ENCODE measurements at regions not wholly inside any gene's neighbourhood (a gene's known extent, or its start where the extent isn't known, plus 50 kb on each side); places are given as distances from the start of the nearest gene placed in this dataset.

DNA sequence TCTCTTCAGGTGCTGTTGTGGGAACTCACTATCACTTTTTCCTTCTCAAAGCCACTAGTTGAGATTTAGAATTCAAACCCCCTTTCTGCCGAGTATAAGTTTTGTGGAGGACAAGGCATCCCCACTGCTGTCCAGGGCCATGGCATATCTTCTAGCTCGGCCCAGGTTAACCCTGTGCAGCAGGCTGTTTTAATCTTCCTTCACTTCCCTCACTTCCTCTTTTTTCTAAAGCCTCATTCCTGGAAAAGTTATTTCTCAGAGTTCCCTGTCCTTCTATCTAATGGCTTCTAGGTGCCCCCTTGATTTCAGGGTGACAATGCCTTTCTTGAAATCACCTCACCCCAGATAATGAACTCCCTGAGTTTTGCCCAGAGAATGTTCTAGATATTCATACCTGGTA lies 222.3 kb downstream of the SNX10 start:
- no peaks in the 10 kb centered on the region for H3K36me3 ChIP-seq
- no peaks in the 10 kb centered on the region for H3K9me3 ChIP-seq
- no peak for DNase-seq
- H3K27me3 ChIP-seq: no peaks in the 10 kb centered on the region
- TF ChIP-seq POLR2A (IDR thresholded peaks at IDR 0.05) (no peak), EP300 (IDR thresholded peaks at IDR 0.05) (no peak)
- TF ChIP-seq, protein P1, sequence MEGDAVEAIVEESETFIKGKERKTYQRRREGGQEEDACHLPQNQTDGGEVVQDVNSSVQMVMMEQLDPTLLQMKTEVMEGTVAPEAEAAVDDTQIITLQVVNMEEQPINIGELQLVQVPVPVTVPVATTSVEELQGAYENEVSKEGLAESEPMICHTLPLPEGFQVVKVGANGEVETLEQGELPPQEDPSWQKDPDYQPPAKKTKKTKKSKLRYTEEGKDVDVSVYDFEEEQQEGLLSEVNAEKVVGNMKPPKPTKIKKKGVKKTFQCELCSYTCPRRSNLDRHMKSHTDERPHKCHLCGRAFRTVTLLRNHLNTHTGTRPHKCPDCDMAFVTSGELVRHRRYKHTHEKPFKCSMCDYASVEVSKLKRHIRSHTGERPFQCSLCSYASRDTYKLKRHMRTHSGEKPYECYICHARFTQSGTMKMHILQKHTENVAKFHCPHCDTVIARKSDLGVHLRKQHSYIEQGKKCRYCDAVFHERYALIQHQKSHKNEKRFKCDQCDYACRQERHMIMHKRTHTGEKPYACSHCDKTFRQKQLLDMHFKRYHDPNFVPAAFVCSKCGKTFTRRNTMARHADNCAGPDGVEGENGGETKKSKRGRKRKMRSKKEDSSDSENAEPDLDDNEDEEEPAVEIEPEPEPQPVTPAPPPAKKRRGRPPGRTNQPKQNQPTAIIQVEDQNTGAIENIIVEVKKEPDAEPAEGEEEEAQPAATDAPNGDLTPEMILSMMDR (IDR thresholded peaks at IDR 0.05): no peak
- H3K27ac ChIP-seq: no peak overlapping the region
- 48 to 62% (median 51%) methylated on average over 2 of the region's 2 CpGs for WGBS, 3 donors
- no peak overlapping the region for H3K4me3 ChIP-seq
- H3K4me1 ChIP-seq (ENCODE audit: insufficient read depth): no peaks in the 10 kb centered on the region
- intact Hi-C loops (cut with DNase I): no loop called here

DNA sequence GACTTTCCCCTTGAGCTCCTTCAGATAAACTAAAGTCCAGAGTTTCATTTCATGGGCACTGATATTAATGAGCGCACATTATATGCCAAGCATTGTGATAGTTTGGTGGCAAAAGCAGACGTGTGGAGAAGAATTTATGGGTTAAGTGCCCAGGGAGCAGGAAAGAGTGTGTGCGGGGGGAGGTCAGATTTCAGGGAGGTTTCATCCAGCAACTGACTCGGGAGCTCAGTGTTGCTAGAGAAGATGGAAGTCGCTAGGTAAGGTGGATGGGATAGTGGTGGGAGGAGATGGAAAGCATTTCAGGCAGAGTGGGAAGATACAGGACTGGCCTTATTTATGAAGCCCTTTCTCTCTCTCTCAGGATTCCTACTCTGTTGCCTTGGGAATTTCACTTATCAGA lies 223.0 kb downstream of the SNX10 start:
- Histone ChIP-seq H3K27ac (no peak overlapping the region), H3K27me3 (no peaks in the 10 kb centered on the region), H3K4me3 (no peak overlapping the region), H3K36me3 (no peaks in the 10 kb centered on the region), H3K4me1 (ENCODE audit: insufficient read depth) (no peaks in the 10 kb centered on the region), H3K9me3 (no peaks in the 10 kb centered on the region)
- DNase-seq: no peak
- TF ChIP-seq, protein P1 (IDR thresholded peaks at IDR 0.05): no peak
- TF ChIP-seq EP300 (IDR thresholded peaks at IDR 0.05) (no peak), POLR2A (IDR thresholded peaks at IDR 0.05) (no peak)
- intact Hi-C loops (cut with DNase I): no loop called here
- WGBS, 3 donors: 46 to 60% (median 56%) methylated on average over 5 of the region's 5 CpGs

GRCh38 chr7:26515314-26515842 lies 223.7 kb downstream of the SNX10 start:
- H3K4me3 ChIP-seq: no peak overlapping the region
- no peaks in the 10 kb centered on the region for H3K9me3 ChIP-seq
- no peaks in the 10 kb centered on the region for H3K4me1 ChIP-seq (ENCODE audit: insufficient read depth)
- WGBS, 3 donors: 9 to 16% (median 10%) methylated on average over 8 of the region's 8 CpGs
- intact Hi-C loops (cut with DNase I): no loop called here
- H3K36me3 ChIP-seq: no peaks in the 10 kb centered on the region
- DNase-seq: no peak
- TF ChIP-seq EP300 (IDR thresholded peaks at IDR 0.05) (no peak), POLR2A (IDR thresholded peaks at IDR 0.05) (no peak)
- TF ChIP-seq, protein P1 (IDR thresholded peaks at IDR 0.05): no peak
- no peaks in the 10 kb centered on the region for H3K27me3 ChIP-seq
- no peak overlapping the region for H3K27ac ChIP-seq

DNA sequence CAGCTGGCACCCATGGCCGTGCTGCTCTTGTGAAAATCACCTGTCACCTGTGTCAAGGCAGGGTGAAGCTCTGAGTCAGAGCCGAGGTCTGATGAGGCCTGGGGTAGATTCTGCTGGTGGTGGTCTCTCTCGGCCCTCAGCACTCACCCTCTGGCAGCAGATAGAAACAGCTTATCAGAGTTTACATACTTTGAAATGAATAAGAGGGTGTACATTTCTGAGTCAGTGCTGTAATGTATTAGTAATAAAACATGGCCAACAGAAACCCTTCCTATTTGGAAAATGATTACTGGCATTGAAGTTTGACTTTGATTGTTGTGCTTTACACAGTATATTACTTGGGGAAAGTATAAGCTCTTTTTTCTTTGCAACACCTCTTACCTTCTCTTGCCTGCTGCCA lies 228.8 kb downstream of the SNX10 start:
- Histone ChIP-seq H3K27ac (no peak overlapping the region), H3K4me1 (ENCODE audit: insufficient read depth) (no peaks in the 10 kb centered on the region), H3K27me3 (no peaks in the 10 kb centered on the region), H3K36me3 (no peaks in the 10 kb centered on the region), H3K9me3 (no peaks in the 10 kb centered on the region), H3K4me3 (no peak overlapping the region)
- no peak for DNase-seq
- TF ChIP-seq, protein P1 (IDR thresholded peaks at IDR 0.05): no peak
- TF ChIP-seq POLR2A (IDR thresholded peaks at IDR 0.05): no peak
- TF ChIP-seq EP300 (IDR thresholded peaks at IDR 0.05): no peak
- intact Hi-C loops (cut with DNase I): no loop called here
- 27 to 39% (median 33%) methylated on average over 3 of the region's 3 CpGs for WGBS, 3 donors
